HCT116 (cell line): ENCODE measurements at regions not wholly inside any gene's neighbourhood (a gene's known extent, or its start where the extent isn't known, plus 50 kb on each side); places are given as distances from the start of the nearest gene placed in this dataset.

Source experiments
- ATAC-seq: fragments of 200-7000 bp; cut with Tn5 transposase; 2 replicates; pipeline ENCODE4 v1.9.1; 2020; ENCODE audit warnings: mild to moderate bottlenecking, moderate library complexity
- BruUV-seq: library from RNA; stranded (reverse); fragments of 400-500 nt; replicated peaks from 2 replicates; lab custom pipeline; 2021; lab: Mats Ljungman, UMichigan
- CTCF ChIA-PET: fragments of 300-600 bp; sonication (Branson Sonifier 250); formaldehyde crosslinking; loops from one replicate; lab custom pipeline; 2021; ENCODE audit warnings: antibody characterized with exemption; lab: Charles Lee
- POLR2A ChIA-PET: fragments of 300-600, 350-600 bp; sonication (Branson Sonifier 250); formaldehyde crosslinking; loops from one replicate; lab custom pipeline; 2021; ENCODE audit warnings: antibody characterized with exemption; lab: Charles Lee
- RAD21 ChIA-PET, 2 experiments: fragments of 300-600 bp; sonication (Branson Sonifier 250); formaldehyde crosslinking; loops; one replicate each; lab custom pipeline; 2023; ENCODE audit warnings: low total read pairs in 2 of 2; ENCODE audit not compliant: uncharacterized antibody in 2 of 2, unreplicated experiment in 2 of 2, low non-redundant PET in 1 of 2; lab: Charles Lee
- DNase-seq: peaks from one replicate; pipeline ENCODE4 v3.0.0-alpha.2; 2010; ENCODE audit warnings: low read depth, low spot score
- H2AFZ ChIP-seq: fragments of 200-600 bp; shearing (Covaris generic), sonication (generic); 2 replicates; pipeline ENCODE4 v1.6.1; 2017; ENCODE audit warnings: low read depth, mixed run types, mixed read lengths, antibody characterized with exemption, low read length; ENCODE audit not compliant: poor library complexity, severe bottlenecking
- H3K27ac ChIP-seq: 2 replicates; pipeline ENCODE4 v1.5.1; 2012; ENCODE audit warnings: low read depth, low read length
- H3K27me3 ChIP-seq: fragments of 200-600 bp; sonication (generic); 2 replicates; pipeline ENCODE4 v1.6.1; 2016; ENCODE audit warnings: mixed run types, low read length, mixed read lengths; ENCODE audit not compliant: insufficient read depth
- H3K36me3 ChIP-seq, 2 experiments: fragments of 200-500 bp in 1 of 2; fragments of 200-600 bp in 1 of 2; sonication (Bioruptor generic) in 1 of 2; sonication (generic) in 1 of 2; 2 replicates each; pipeline versions ENCODE4 v1.5.1 to v1.6.1; 2014 to 2016; ENCODE audit warnings: low read length in 2 of 2, inconsistent platforms in 1 of 2, mixed read lengths in 1 of 2, mixed run types in 1 of 2; ENCODE audit not compliant: insufficient read depth in 2 of 2, control insufficient read depth in 1 of 2
- H3K4me1 ChIP-seq, 2 experiments: fragments of 200-600 bp in 1 of 2; sonication (generic) in 1 of 2; 2 replicates each; pipeline versions ENCODE4 v1.5.1 to v1.6.1; 2012 to 2017; ENCODE audit warnings: low read length in 2 of 2, inconsistent platforms in 1 of 2, mild to moderate bottlenecking in 1 of 2, mixed read lengths in 1 of 2, mixed run types in 1 of 2, moderate library complexity in 1 of 2; ENCODE audit not compliant: insufficient read depth in 2 of 2, control insufficient read depth in 1 of 2
- H3K4me2 ChIP-seq: fragments of 200-600 bp; sonication (generic); 2 replicates; pipeline ENCODE4 v1.6.1; 2017; ENCODE audit warnings: mixed run types, low read length, mixed read lengths
- H3K4me3 ChIP-seq, 2 experiments: fragments of 200-600 bp in 1 of 2; sonication (generic) in 1 of 2; replicated peaks in 1 of 2; 2 replicates each; pipeline ENCODE4 v1.5.1; 2011 to 2016; ENCODE audit warnings: low read length in 2 of 2, control low read depth in 1 of 2, low read depth in 1 of 2, mild to moderate bottlenecking in 1 of 2, mixed read lengths in 1 of 2, mixed run types in 1 of 2
- H3K79me2 ChIP-seq: fragments of 200-600 bp; sonication (generic); 2 replicates; pipeline ENCODE4 v1.6.1; 2017; ENCODE audit warnings: mild to moderate bottlenecking, mixed run types, low read length, moderate library complexity, mixed read lengths; ENCODE audit not compliant: insufficient read depth
- H3K9ac ChIP-seq: fragments of 200-600 bp; sonication (generic); 2 replicates; pipeline ENCODE4 v1.6.1; 2016; ENCODE audit warnings: low read length, mixed read lengths
- H3K9me2 ChIP-seq: fragments of 200-600 bp; sonication (generic), shearing (Covaris generic); 2 replicates; pipeline ENCODE4 v1.6.1; 2017; ENCODE audit warnings: mixed run types, mild to moderate bottlenecking, moderate library complexity; ENCODE audit not compliant: insufficient read depth
- H3K9me3 ChIP-seq, 2 experiments: fragments of 200-500 bp in 1 of 2; fragments of 200-600 bp in 1 of 2; sonication (Bioruptor generic) in 1 of 2; sonication (generic) in 1 of 2; 2 replicates each; pipeline ENCODE4 v1.6.1; 2014 to 2017; ENCODE audit warnings: low read length in 2 of 2, mixed read lengths in 2 of 2, inconsistent platforms in 1 of 2, low read depth in 1 of 2, mild to moderate bottlenecking in 1 of 2, mixed run types in 1 of 2, moderate library complexity in 1 of 2; ENCODE audit not compliant: control insufficient read depth in 1 of 2, insufficient read depth in 1 of 2
- H4K20me1 ChIP-seq: fragments of 200-600 bp; sonication (generic), shearing (Covaris generic); 2 replicates; pipeline ENCODE4 v1.6.1; 2017; ENCODE audit warnings: mixed run types, mild to moderate bottlenecking, moderate library complexity; ENCODE audit not compliant: insufficient read depth
- ATF3 ChIP-seq: IDR thresholded peaks from 2 replicates; pipeline ENCODE4 v1.6.1; 2012
- CBX3 ChIP-seq: IDR thresholded peaks from 2 replicates; pipeline ENCODE4 v1.6.1; 2012; ENCODE audit warnings: low read depth
- CEBPB ChIP-seq: IDR thresholded peaks from 2 replicates; pipeline ENCODE4 v1.6.1; 2012; ENCODE audit warnings: low read depth
- CTCF ChIP-seq, 3 experiments: fragments of 200-600 bp in 1 of 3; sonication (generic) in 1 of 3; IDR thresholded peaks in 2 of 3; conservative IDR thresholded peaks in 1 of 3; 2 replicates each; pipeline ENCODE4 v1.5.1; 2012 to 2017; ENCODE audit warnings: low read depth in 2 of 3, low read length in 2 of 3, antibody characterized with exemption in 1 of 3, borderline replicate concordance in 1 of 3, control low read depth in 1 of 3, mild to moderate bottlenecking in 1 of 3, mixed read lengths in 1 of 3, mixed run types in 1 of 3, moderate library complexity in 1 of 3; ENCODE audit not compliant: insufficient read depth in 1 of 3
- ELF1 ChIP-seq: IDR thresholded peaks from 2 replicates; pipeline ENCODE4 v1.6.1; 2012; ENCODE audit warnings: low read depth, borderline replicate concordance
- EZH2 ChIP-seq: fragments of 200-600 bp; sonication (generic); IDR thresholded peaks from 2 replicates; pipeline ENCODE4 v1.6.1; 2017; ENCODE audit warnings: antibody characterized with exemption, mixed run types
- EZH2phosphoT487 ChIP-seq: fragments of 200-600 bp; IDR thresholded peaks from 2 replicates; pipeline ENCODE4 v1.6.1; 2018; ENCODE audit warnings: antibody characterized with exemption, borderline replicate concordance
- FOSL1 ChIP-seq: IDR thresholded peaks from 2 replicates; pipeline ENCODE4 v1.6.1; 2012; ENCODE audit warnings: low read depth
- JUND ChIP-seq: IDR thresholded peaks from 2 replicates; pipeline ENCODE4 v1.6.1; 2012
- MAX ChIP-seq: IDR thresholded peaks from 2 replicates; pipeline ENCODE4 v1.6.1; 2012
- POLR2A ChIP-seq: IDR thresholded peaks from 2 replicates; pipeline ENCODE4 v1.7.0; 2011; ENCODE audit warnings: borderline replicate concordance; ENCODE audit not compliant: insufficient read depth, insufficient read length; ENCODE audit errors: extremely low read depth
- POLR2AphosphoS5 ChIP-seq: IDR thresholded peaks from 2 replicates; pipeline ENCODE4 v1.6.1; 2011; ENCODE audit warnings: mild to moderate bottlenecking, low read depth, low read length, moderate library complexity
- RAD21 ChIP-seq: IDR thresholded peaks from 2 replicates; pipeline ENCODE4 v1.6.1; 2012; ENCODE audit warnings: low read depth, mild to moderate bottlenecking
- REST ChIP-seq: IDR thresholded peaks from 2 replicates; pipeline ENCODE4 v1.6.1; 2012; ENCODE audit warnings: low read depth
- SP1 ChIP-seq: IDR thresholded peaks from 2 replicates; pipeline ENCODE4 v1.6.1; 2012; ENCODE audit warnings: low read depth
- SRF ChIP-seq: IDR thresholded peaks from 2 replicates; pipeline ENCODE4 v1.6.1; 2012; ENCODE audit warnings: low read depth
- YY1 ChIP-seq: IDR thresholded peaks from 2 replicates; pipeline ENCODE4 v1.6.1; 2011; ENCODE audit warnings: low read length, low read depth, moderate library complexity, mild to moderate bottlenecking; ENCODE audit not compliant: insufficient replicate concordance; ENCODE audit errors: extremely low read depth
- ZBTB33 ChIP-seq: IDR thresholded peaks from 2 replicates; pipeline ENCODE4 v1.6.1; 2011; ENCODE audit warnings: mild to moderate bottlenecking, low read length, moderate library complexity; ENCODE audit not compliant: insufficient replicate concordance; ENCODE audit errors: extremely low read depth
- ZFX ChIP-seq: fragments of 450-650 bp; IDR thresholded peaks from 2 replicates; pipeline ENCODE4 v1.6.1; 2017
- ZNF274 ChIP-seq: fragments of 200-500 bp; sonication (Bioruptor generic); IDR thresholded peaks from 2 replicates; pipeline ENCODE4 v1.6.1; 2014; ENCODE audit warnings: mild to moderate bottlenecking, low read depth, low read length, inconsistent platforms
- intact Hi-C: fragments of 100-400 bp; cut with micrococcal nuclease; formaldehyde crosslinking; loops from 2 replicates; pipeline ENCODE4 v1.10.0; 2022

- Histone ChIP-seq H3K9me3 (no peaks in the 10 kb centered on the region), H3K27me3 (no peaks in the 10 kb centered on the region), H4K20me1 (no peaks in the 10 kb centered on the region), H3K27ac (no peak overlapping the region), H3K4me1 (no peaks in the 10 kb centered on the region), H3K9ac (no peak overlapping the region), H3K9me2 (no peaks in the 10 kb centered on the region), H3K4me2 (no peak overlapping the region), H3K36me3 (no peaks in the 10 kb centered on the region), H2AFZ (no peak overlapping the region), H3K79me2 (no peaks in the 10 kb centered on the region), H3K4me3 (no peak overlapping the region)
- CTCF ChIA-PET, result no interaction called here
- TF ChIP-seq SP1, result no peak
- TF ChIP-seq ZFX, result no peak
- no peak for TF ChIP-seq REST
- TF ChIP-seq RAD21, result no peak
- no peak for TF ChIP-seq CBX3
- no peak for TF ChIP-seq ZBTB33
- no peak for TF ChIP-seq FOSL1
- TF ChIP-seq POLR2AphosphoS5, result no peak
- TF ChIP-seq ATF3, result no peak
- TF ChIP-seq ZNF274, result no peak
- TF ChIP-seq EZH2phosphoT487, result no peak
- TF ChIP-seq MAX, result no peak
- no peak for TF ChIP-seq JUND
- TF ChIP-seq EZH2, result no peak
- no peak for TF ChIP-seq YY1
- no peak for TF ChIP-seq SRF
- no peak for TF ChIP-seq POLR2A
- no peak for TF ChIP-seq CTCF (IDR thresholded peaks at IDR 0.05 in 2 of 3, conservative IDR thresholded peaks at IDR 0.05 in 1 of 3; ENCODE audit: borderline replicate concordance in 1 of 3, insufficient read depth in 1 of 3, low read depth in 2 of 3, low read length in 2 of 3)
- TF ChIP-seq CEBPB, result no peak
- TF ChIP-seq ELF1, result no peak
- intact Hi-C loops, result no loop called here
- no TSS peak for BruUV-seq
- DNase-seq, result no peak
- POLR2A ChIA-PET, result no interaction called here
- no peak for ATAC-seq
- RAD21 ChIA-PET, result no interaction called here
These were observed 213.2 kb downstream of the ERMARD start for GRCh38 chr6:169964486-169965180.
